SK-N-SH treated with all-trans-retinoic acid at 6 μM for 48 hours (cell line): ENCODE measurements at regions not wholly inside any gene's neighbourhood (a gene's known extent, or its start where the extent isn't known, plus 50 kb on each side); places are given as distances from the start of the nearest gene placed in this dataset.

Experiments
- ARNTL ChIP-seq: fragments of 450-650 bp; formaldehyde crosslinking; IDR thresholded peaks from 2 replicates; pipeline ENCODE4 v1.5.0; 2020; ENCODE audit warnings: low read depth, mild to moderate bottlenecking, moderate library complexity, borderline replicate concordance
- CREB5 ChIP-seq: fragments of 250-450 bp; sonication (Bioruptor Pico); IDR thresholded peaks from 2 replicates; pipeline ENCODE4 v1.5.1; 2020; ENCODE audit warnings: low read depth, mild to moderate bottlenecking, moderate library complexity
- ESRRG ChIP-seq: fragments of 250-450 bp; sonication (Bioruptor Pico); IDR thresholded peaks from 2 replicates; pipeline ENCODE4 v1.6.1; 2021; ENCODE audit warnings: mild to moderate bottlenecking
- ISL1 ChIP-seq: fragments of 250-450 bp; sonication (Bioruptor Pico); IDR thresholded peaks from 2 replicates; pipeline ENCODE4 v2.1.2; 2022; ENCODE audit warnings: mild to moderate bottlenecking, moderate library complexity
- POU6F1 ChIP-seq: fragments of 250-450 bp; sonication (Bioruptor Pico); IDR thresholded peaks from 2 replicates; pipeline ENCODE4 v1.8.0; 2021; ENCODE audit warnings: low read depth, mild to moderate bottlenecking, moderate library complexity, borderline replicate concordance
- PPARA ChIP-seq: fragments of 250-450 bp; sonication (Bioruptor Pico); IDR thresholded peaks from 2 replicates; pipeline ENCODE4 v1.5.0; 2020; ENCODE audit warnings: mild to moderate bottlenecking, borderline replicate concordance
- TCF4 ChIP-seq: fragments of 250-450 bp; sonication (Bioruptor Pico); IDR thresholded peaks from 2 replicates; pipeline ENCODE4 v1.8.0; 2021; ENCODE audit warnings: mild to moderate bottlenecking, moderate library complexity, borderline replicate concordance
- ZC3H10 ChIP-seq: fragments of 250-450 bp; sonication (Bioruptor Pico); IDR thresholded peaks from 2 replicates; pipeline ENCODE4 v1.5.1; 2021; ENCODE audit warnings: mild to moderate bottlenecking, moderate library complexity
- ZFP3 ChIP-seq: fragments of 250-450 bp; sonication (Bioruptor Pico); IDR thresholded peaks from 2 replicates; pipeline ENCODE4 v1.5.0; 2020; ENCODE audit warnings: mild to moderate bottlenecking, moderate library complexity
- ZFP30 ChIP-seq: fragments of 450-650 bp; formaldehyde crosslinking; IDR thresholded peaks from 2 replicates; pipeline ENCODE4 v1.5.0; 2022; ENCODE audit warnings: mild to moderate bottlenecking, moderate library complexity
- ZNF565 ChIP-seq: fragments of 450-650 bp; formaldehyde crosslinking; conservative IDR thresholded peaks from 2 replicates; pipeline ENCODE4 v1.5.0; 2020; ENCODE audit warnings: low read depth, mild to moderate bottlenecking, moderate library complexity
- TF ChIP-seq, protein P1 (sequence below): fragments of 250-450 bp; sonication (Bioruptor Pico); IDR thresholded peaks from 2 replicates; pipeline ENCODE4 v1.8.0; 2020; ENCODE audit warnings: mild to moderate bottlenecking, moderate library complexity, borderline replicate concordance

DNA sequence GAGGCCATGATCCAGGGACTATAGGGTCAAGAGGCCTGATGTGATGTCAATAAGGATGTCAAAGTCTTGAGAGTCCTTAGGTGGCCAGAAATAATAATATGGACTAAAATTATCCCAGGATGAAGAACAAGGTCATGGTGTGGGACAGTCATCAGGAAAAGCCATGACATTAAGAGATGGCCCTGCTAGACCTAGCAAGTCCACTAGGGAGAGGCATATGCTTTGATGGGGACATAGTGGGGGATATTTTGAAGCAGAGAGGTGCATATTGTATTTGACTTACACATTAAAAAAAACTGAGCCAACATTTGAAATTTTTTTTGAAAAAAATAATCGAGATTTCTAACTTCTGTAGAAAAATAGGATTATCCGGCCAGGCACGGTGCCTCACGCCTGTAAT lies 53.3 kb upstream of the CXCR4 start:
- no peak for TF ChIP-seq CREB5
- no peak for TF ChIP-seq POU6F1 (CRISPR knock-in tag)
- no peak for TF ChIP-seq TCF4 (CRISPR knock-in tag)
- TF ChIP-seq ZNF565 (CRISPR knock-in tag), result no peak
- TF ChIP-seq ARNTL, result no peak
- TF ChIP-seq ZC3H10 (CRISPR knock-in tag), result no peak
- no peak for TF ChIP-seq ZFP30 (CRISPR knock-in tag)
- TF ChIP-seq, protein P1, sequence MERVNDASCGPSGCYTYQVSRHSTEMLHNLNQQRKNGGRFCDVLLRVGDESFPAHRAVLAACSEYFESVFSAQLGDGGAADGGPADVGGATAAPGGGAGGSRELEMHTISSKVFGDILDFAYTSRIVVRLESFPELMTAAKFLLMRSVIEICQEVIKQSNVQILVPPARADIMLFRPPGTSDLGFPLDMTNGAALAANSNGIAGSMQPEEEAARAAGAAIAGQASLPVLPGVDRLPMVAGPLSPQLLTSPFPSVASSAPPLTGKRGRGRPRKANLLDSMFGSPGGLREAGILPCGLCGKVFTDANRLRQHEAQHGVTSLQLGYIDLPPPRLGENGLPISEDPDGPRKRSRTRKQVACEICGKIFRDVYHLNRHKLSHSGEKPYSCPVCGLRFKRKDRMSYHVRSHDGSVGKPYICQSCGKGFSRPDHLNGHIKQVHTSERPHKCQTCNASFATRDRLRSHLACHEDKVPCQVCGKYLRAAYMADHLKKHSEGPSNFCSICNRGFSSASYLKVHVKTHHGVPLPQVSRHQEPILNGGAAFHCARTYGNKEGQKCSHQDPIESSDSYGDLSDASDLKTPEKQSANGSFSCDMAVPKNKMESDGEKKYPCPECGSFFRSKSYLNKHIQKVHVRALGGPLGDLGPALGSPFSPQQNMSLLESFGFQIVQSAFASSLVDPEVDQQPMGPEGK, result no peak
- no peak for TF ChIP-seq PPARA (CRISPR knock-in tag)
- TF ChIP-seq ESRRG (CRISPR knock-in tag), result no peak
- no peak for TF ChIP-seq ZFP3 (CRISPR knock-in tag)
- no peak for TF ChIP-seq ISL1 (CRISPR knock-in tag)
